ENCODE measurements at regions not wholly inside any gene's neighbourhood (a gene's known extent, or its start where the extent isn't known, plus 50 kb on each side); places are given as distances from the start of the nearest gene placed in this dataset.

DNA sequence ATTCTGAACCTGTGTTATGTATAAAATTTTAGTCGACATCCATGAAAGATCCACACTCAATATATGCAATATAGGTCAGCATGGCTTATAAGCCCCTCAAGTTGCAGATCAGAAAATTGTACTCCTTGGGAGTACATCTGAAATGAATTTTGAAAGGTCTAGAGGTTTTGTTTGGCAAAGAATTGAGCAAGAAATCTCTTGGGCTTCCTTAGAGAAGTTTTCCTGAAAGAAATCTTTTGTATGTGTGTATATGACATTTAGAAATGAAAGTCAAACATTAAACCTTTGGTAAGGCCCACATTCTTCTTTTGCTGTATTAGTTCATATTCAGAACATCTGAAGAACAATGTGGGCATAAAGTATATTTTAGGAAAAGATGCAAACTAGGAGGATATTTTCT is 1006.6 kb downstream of the NAALADL2 start:
- TF ChIP-seq EZH2 (IDR thresholded peaks at IDR 0.05) (no peak), POLR2AphosphoS5 (IDR thresholded peaks at IDR 0.05; ENCODE audit: borderline replicate concordance, low read depth, low read length) (no peak)
